Heart left ventricle (tissue), 13 donors: ENCODE measurements at regions not wholly inside any gene's neighbourhood (a gene's known extent, or its start where the extent isn't known, plus 50 kb on each side); places are given as distances from the start of the nearest gene placed in this dataset.

Source experiments
- POLR2A ChIP-seq, 2 donors: fragments of 450-650 bp; IDR thresholded peaks; one replicate each; pipeline ENCODE4 v1.6.1; 2017; ENCODE audit warnings: antibody characterized with exemption in 2 of 2, mild to moderate bottlenecking in 2 of 2, moderate library complexity in 2 of 2
- TF ChIP-seq, protein P1 (sequence below), 12 donors: fragments of 200-600 bp; sonication (generic) in 4 of 12; IDR thresholded peaks; one replicate each; pipeline versions ENCODE4 v1.5.0 to v1.8.0; 2018 to 2022; ENCODE audit warnings: antibody characterized with exemption in 12 of 12, mild to moderate bottlenecking in 5 of 12
- donor health status: ischemic (EF 13 %, LVEDD 7.1; RV severe dilation, severe dysfunction).
- donor health status: DM: no; HTN: yes; CAD: no.
- donor health status: DM: no; HTN: no; CAD: no.
- donor health status: ischemic (EF 25% LVEDD 6.9; RV normal size, moderate dysfunction).
- donor health status: ischemic (EF 25% LVEDD 5.7; RV mildly dilated, moderate dysfunction).
- donor health status: ischemic (EF 35%, LVEDD 5.7; RV mildly dilated, moderate dysfunction).
- donor health status: nonischemic (EF 11% LVEDD 7.7; RV severe dilation, severe dysfunction).
- donor health status: DM: yes; HTN: yes; CAD: no.
- donor health status: PGD.
- donor health status: ischemic (EF 29% LVEDD 5.4; RV normal size, mild dysfunction).
- donor health status: nonischemic (EF 23%, LVEDD 6.1; RV moderate dilation, normal function).

DNA sequence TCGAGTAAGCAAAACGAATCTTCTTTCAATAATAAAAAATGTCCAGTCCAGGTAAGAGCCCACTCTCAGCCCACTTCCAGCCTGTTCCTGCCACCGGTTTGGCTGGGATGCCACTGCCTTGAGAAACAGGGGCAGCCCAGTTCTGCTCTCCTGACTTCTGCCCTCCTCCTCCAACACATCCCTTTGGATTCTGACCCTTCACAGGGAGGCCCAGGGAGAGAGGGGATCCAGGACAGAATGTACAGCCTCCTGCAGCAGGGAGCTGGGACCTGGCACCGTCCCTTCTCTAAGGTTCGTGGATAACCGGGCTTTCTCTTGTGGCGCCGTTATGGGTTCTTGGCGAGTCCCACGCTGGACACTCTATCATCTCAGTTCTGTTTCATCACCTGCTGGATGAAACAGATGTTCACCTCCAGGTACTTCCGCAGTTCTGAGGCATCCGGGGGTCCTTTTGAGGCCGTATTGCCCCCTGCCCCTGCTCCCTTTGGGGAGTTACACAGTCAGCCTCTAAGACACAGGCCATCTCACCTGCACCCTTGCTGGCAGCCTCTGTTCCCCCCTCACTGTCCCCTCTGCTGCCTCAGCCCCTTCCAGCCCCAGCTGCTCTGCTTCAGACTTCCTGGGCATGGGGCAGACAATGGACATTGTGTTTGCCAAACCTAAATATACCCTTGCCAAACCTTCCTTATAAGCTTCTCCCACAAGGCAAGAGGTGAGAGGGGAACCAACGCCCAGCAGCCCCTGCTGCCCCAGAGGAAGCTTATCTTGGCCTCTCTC, 203.8 kb upstream of the ZMIZ1 start:
- TF ChIP-seq, protein P1, sequence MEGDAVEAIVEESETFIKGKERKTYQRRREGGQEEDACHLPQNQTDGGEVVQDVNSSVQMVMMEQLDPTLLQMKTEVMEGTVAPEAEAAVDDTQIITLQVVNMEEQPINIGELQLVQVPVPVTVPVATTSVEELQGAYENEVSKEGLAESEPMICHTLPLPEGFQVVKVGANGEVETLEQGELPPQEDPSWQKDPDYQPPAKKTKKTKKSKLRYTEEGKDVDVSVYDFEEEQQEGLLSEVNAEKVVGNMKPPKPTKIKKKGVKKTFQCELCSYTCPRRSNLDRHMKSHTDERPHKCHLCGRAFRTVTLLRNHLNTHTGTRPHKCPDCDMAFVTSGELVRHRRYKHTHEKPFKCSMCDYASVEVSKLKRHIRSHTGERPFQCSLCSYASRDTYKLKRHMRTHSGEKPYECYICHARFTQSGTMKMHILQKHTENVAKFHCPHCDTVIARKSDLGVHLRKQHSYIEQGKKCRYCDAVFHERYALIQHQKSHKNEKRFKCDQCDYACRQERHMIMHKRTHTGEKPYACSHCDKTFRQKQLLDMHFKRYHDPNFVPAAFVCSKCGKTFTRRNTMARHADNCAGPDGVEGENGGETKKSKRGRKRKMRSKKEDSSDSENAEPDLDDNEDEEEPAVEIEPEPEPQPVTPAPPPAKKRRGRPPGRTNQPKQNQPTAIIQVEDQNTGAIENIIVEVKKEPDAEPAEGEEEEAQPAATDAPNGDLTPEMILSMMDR (IDR thresholded peaks at IDR 0.05) = no peak
- TF ChIP-seq POLR2A (IDR thresholded peaks at IDR 0.05) = no peak
